ENCODE measurements at regions not wholly inside any gene's neighbourhood (a gene's known extent, or its start where the extent isn't known, plus 50 kb on each side); places are given as distances from the start of the nearest gene placed in this dataset.
"Not testable (repeated sequence)": the region's sequence is repeated elsewhere in the genome, so short reads cannot be mapped to it uniquely, and the experiment has no call there.

- intact Hi-C loops (cut with DNase I): no loop called here
- no peak for ATAC-seq (ENCODE audit: poor library complexity)
- no peak for DNase-seq
Measured at GRCh38 chr6:18656506-18656905, 269.4 kb downstream of the RNF144B start.

- intact Hi-C loops (cut with DNase I); DNase-seq; ATAC-seq (ENCODE audit: poor library complexity): not testable (repeated sequence)
Measured at GRCh38 chr6:18659994-18660393, 272.8 kb downstream of the RNF144B start.

GRCh38 chr6:18663011-18663410, 275.9 kb downstream of the RNF144B start:
- intact Hi-C loops (cut with DNase I): no loop called here
- ATAC-seq (ENCODE audit: poor library complexity) (no peak), DNase-seq (no peak)

- DNase-seq: no peak
- intact Hi-C loops (cut with DNase I): no loop called here
- no peak for ATAC-seq (ENCODE audit: poor library complexity)
Measured at GRCh38 chr6:18664401-18664800, 277.3 kb downstream of the RNF144B start.

- ATAC-seq (ENCODE audit: poor library complexity) (no peak), DNase-seq (no peak)
- intact Hi-C loops (cut with DNase I): no loop called here
Measured at GRCh38 chr6:18667612-18668011, 280.5 kb downstream of the RNF144B start.

- intact Hi-C loops (cut with DNase I): no loop called here
- DNase-seq (no peak), ATAC-seq (ENCODE audit: poor library complexity) (no peak)
Measured at GRCh38 chr6:18668994-18669393, 281.8 kb downstream of the RNF144B start.

- ATAC-seq (ENCODE audit: poor library complexity) (no peak), DNase-seq (no peak)
- intact Hi-C loops (cut with DNase I): no loop called here
Measured at GRCh38 chr6:18672852-18673251, 285.7 kb downstream of the RNF144B start.

GRCh38 chr6:18674346-18674745, 287.2 kb downstream of the RNF144B start:
- DNase-seq: no peak
- no peak for ATAC-seq (ENCODE audit: poor library complexity)
- intact Hi-C loops (cut with DNase I): no loop called here

GRCh38 chr6:18675881-18676280, 288.7 kb downstream of the RNF144B start:
- intact Hi-C loops (cut with DNase I): no loop called here
- DNase-seq: no peak
- ATAC-seq (ENCODE audit: poor library complexity): no peak

- DNase-seq: no peak
Measured at GRCh38 chr6:18676548-18676947, 289.4 kb downstream of the RNF144B start.

GRCh38 chr6:18680842-18681241, 293.7 kb downstream of the RNF144B start:
- DNase-seq: no peak
- intact Hi-C loops (cut with DNase I): no loop called here
- ATAC-seq (ENCODE audit: poor library complexity): no peak

More at GRCh38 chr6:18676548-18676947, 289.4 kb downstream of the RNF144B start:
- ATAC-seq (ENCODE audit: poor library complexity): no peak
- intact Hi-C loops (cut with DNase I): no loop called here

GRCh38 chr6:18681832-18682503, 294.8 kb downstream of the RNF144B start:
- intact Hi-C loops (cut with DNase I): no loop called here
- ATAC-seq (ENCODE audit: poor library complexity) (no peak), DNase-seq (no peak)

- no peak for ATAC-seq (ENCODE audit: poor library complexity)
- intact Hi-C loops (cut with DNase I): no loop called here
- no peak for DNase-seq
Measured at GRCh38 chr6:18684343-18684742, 297.2 kb downstream of the RNF144B start.

GRCh38 chr6:18692929-18693685, 306.0 kb downstream of the RNF144B start:
- ATAC-seq (ENCODE audit: poor library complexity): no peak
- no peak for DNase-seq
- intact Hi-C loops (cut with DNase I): no loop called here

GRCh38 chr6:18693881-18694280, 306.7 kb downstream of the RNF144B start:
- ATAC-seq (ENCODE audit: poor library complexity) (no peak), DNase-seq (no peak)
- intact Hi-C loops (cut with DNase I): no loop called here

GRCh38 chr6:18703546-18703945, 316.4 kb downstream of the RNF144B start:
- no peak for DNase-seq
- intact Hi-C loops (cut with DNase I): no loop called here
- ATAC-seq (ENCODE audit: poor library complexity): no peak

GRCh38 chr6:18707714-18708439, 320.7 kb downstream of the RNF144B start:
- intact Hi-C loops (cut with DNase I): no loop called here
- DNase-seq (no peak), ATAC-seq (ENCODE audit: poor library complexity) (no peak)

- no peak for ATAC-seq (ENCODE audit: poor library complexity)
- DNase-seq: no peak
- intact Hi-C loops (cut with DNase I): no loop called here
Measured at GRCh38 chr6:18712595-18712994, 325.4 kb downstream of the RNF144B start.

GRCh38 chr6:18720075-18720474, 332.9 kb downstream of the RNF144B start:
- intact Hi-C loops (cut with DNase I): no loop called here
- ATAC-seq (ENCODE audit: poor library complexity) (no peak), DNase-seq (no peak)

- intact Hi-C loops (cut with DNase I): no loop called here
- DNase-seq (no peak), ATAC-seq (ENCODE audit: poor library complexity) (no peak)
Measured at GRCh38 chr6:18724056-18724455, 336.9 kb downstream of the RNF144B start.
